ENCODE measurements at regions not wholly inside any gene's neighbourhood (a gene's known extent, or its start where the extent isn't known, plus 50 kb on each side); places are given as distances from the start of the nearest gene placed in this dataset.

DNA sequence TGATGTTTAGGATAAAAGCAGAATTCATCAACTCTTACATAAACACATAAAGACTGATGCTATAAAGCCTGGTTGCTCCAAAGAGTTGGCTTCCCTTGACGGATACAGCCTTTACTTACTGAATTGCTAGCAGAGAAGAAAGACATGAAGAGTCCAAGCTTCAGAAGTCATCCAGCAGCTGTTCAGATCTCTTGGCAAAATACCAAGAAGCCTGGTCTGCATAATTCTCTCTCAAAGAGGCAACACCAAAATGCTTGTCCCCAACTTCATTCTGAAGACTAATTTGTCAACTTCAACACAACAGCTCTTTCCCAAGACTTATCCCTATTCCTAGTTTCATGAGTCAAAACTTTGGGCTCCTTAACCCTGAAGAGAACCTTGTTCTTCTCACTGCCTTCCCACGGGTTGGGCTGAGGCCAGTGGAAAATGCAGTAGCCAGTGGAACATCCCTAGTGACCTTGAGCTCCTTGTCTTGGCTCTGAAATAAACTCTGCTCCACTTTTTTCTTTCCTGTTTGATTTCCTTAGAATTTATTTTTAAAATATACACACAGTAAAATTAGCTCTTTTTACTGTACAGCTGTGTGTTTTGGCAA lies 119.2 kb upstream of the THBS1 start:
- no peak for TF ChIP-seq POLR2A (IDR thresholded peaks at IDR 0.05)
- TF ChIP-seq, protein P1, sequence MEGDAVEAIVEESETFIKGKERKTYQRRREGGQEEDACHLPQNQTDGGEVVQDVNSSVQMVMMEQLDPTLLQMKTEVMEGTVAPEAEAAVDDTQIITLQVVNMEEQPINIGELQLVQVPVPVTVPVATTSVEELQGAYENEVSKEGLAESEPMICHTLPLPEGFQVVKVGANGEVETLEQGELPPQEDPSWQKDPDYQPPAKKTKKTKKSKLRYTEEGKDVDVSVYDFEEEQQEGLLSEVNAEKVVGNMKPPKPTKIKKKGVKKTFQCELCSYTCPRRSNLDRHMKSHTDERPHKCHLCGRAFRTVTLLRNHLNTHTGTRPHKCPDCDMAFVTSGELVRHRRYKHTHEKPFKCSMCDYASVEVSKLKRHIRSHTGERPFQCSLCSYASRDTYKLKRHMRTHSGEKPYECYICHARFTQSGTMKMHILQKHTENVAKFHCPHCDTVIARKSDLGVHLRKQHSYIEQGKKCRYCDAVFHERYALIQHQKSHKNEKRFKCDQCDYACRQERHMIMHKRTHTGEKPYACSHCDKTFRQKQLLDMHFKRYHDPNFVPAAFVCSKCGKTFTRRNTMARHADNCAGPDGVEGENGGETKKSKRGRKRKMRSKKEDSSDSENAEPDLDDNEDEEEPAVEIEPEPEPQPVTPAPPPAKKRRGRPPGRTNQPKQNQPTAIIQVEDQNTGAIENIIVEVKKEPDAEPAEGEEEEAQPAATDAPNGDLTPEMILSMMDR (IDR thresholded peaks at IDR 0.05 in 4 of 5, conservative IDR thresholded peaks at IDR 0.05 in 1 of 5), result no peak
